HG02623 (cell line): ENCODE measurements at regions not wholly inside any gene's neighbourhood (a gene's known extent, or its start where the extent isn't known, plus 50 kb on each side); places are given as distances from the start of the nearest gene placed in this dataset.

Source experiments
- ATAC-seq: cut with Tn5 transposase; IDR thresholded peaks from one replicate; pipeline ENCODE4 v1.9.1; 2021; ENCODE audit warnings: moderate library complexity; ENCODE audit not compliant: unreplicated experiment

DNA sequence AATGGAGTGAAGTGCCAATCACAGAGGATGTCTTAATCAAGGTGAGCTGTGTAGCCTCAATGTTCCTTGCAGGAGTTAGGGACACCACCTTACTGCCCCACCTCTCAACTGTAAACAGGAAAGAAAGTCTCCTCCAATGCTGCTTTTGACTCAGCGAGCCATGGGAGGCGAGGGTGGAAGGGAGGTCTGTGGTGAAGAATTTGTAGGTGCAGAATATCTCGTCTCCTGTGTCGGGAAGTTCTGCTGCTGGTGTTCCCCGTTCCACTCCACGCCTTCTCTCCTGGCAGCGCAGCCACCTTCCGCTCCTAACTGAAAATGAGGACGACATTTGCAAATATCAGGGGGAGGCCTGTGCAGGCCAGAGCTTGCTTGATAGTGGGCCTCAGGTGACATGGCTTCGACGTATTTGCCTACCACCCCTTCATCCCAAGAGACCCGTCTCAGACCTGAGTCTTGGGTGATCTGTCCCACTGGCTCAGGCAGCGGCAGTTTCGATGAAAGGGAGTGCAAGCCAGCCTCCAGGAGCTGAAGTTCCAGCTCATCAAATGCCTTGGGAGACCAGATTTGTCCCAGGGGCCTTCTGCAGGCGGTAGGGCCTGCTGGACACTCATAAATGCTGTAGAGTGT, 368.3 kb upstream of the C1orf174 start:
- no peak for ATAC-seq

- no peak for ATAC-seq
Measured at GRCh38 chr1:4268889-4269284, 368.8 kb upstream of the C1orf174 start.

DNA sequence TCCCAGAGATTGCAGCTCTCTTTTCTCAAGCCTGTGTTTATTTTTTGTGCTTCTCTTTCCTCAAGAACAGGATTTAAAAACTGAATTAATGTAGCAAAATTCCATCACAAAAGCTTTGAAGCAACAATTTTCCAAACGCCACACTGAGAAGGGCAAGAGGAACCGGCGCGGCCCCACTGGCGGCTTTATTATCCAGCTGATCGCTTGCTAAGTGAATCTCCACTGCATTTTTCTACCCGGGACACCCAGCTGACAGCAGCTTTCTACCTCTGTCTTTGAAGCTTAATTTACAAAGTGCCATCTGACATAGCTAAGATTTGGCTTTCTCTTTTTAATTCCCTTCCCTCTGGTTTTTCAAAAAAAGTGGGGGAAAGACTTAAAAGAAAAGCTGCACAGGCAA, 369.3 kb upstream of the C1orf174 start:
- no peak for ATAC-seq

DNA sequence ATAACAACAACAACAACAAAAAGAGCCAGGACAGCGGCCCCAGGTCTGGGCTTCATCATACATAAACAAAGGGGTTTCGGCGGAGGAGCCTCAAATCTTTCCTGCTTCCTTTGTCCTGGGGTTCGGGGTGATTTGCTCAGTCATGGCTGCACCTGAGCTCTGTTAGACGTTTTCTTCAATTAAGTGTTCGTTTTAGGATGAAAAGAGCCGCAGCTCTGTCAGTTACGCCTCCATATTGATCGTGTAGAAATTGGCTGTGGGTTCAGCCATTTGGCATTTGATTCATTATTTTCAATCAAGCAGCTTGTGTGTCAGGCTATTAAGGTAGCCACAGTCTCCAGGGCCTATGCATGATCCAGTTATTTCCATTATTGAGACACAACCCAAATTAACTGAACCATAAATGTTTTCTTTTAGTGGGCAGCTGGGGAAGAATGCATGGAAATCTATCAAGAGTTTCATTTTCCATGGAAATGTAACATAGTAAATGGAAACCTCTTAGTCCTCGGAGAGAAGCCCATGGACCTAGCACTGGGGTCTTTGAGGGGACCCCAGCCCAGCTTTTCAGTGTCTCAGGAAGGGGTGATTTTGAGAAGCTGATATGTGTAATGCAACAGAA, 370.0 kb upstream of the C1orf174 start:
- ATAC-seq = no peak

DNA sequence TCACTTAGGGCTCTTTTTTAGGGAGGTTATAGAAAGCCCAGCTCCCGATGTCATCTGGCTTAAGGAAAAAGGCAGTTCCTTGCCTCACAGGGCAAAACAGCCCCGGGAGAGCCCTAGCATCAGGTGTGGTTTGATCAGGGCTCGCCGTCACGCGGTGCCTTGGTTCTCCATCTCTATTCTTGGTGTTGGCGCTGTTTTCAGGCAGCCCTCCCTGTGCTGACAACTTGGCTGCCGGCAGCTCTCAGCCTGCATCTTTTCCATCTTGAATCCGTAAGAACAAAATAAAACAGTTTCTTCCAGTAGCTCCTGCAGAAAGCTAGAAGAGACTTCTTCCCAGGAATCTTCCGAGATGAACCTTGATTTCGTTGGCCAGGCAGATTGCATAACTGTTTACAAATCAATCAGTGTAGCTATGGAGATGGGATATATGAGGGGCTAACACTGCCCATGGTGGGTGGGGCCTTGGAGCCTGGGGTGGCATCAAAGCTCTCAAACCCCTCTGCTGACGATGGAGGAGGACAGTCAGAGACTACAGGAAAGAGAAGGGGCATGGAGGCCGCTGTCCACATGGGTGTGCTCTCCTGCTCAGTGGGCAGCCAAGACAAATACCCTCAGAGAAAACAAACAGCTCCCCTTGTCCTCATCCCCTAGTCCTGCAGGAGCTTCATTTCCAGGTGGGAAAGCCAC, 370.7 kb upstream of the C1orf174 start:
- no peak for ATAC-seq

GRCh38 chr1:4271338-4271998, 371.4 kb upstream of the C1orf174 start:
- no peak for ATAC-seq

GRCh38 chr1:4272568-4272967, 372.5 kb upstream of the C1orf174 start:
- ATAC-seq = no peak

GRCh38 chr1:4273243-4273642, 373.2 kb upstream of the C1orf174 start:
- no peak for ATAC-seq

- ATAC-seq = no peak
Measured at GRCh38 chr1:4273747-4274146, 373.7 kb upstream of the C1orf174 start.

- no peak for ATAC-seq
Measured at GRCh38 chr1:4275083-4275482, 375.0 kb upstream of the C1orf174 start.

DNA sequence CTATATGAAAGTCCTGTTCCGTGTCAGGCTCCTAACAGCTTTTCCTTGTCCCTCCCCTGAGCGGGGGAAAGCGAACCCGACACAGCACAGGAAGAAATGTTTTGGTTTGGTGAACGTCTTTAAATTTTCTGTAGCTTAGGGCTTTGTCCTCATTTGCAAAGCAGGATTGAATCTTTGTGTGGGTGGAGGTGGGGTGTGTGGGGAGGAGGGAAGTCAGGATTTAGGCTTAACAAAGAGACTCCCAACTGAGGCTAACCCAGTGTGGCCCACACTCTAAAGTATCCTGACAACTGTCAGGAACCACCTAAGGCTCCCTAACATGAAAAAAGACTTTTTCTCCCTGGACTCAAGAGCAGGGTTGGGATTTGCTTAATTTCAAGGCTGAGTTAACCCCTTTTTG, 376.2 kb upstream of the C1orf174 start:
- no peak for ATAC-seq

DNA sequence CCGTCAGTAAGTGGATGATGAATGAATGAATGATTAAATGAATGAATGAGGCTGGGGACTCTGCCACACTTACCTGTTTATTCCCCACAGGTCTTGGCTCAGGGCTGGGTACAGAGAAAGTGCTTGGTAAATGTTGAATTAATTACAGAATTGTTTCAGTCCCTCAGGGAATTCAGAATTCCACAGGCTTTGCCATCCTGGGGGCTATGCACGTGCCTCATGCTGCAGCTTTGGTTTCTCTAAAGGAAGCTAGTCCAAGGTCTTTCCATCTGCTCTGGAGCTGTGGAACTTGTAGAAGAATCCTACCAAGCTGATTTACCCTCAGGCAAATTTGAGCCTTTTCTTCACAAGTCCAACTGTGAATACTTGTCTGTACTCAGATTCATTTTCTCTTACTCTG, 376.8 kb upstream of the AJAP1 start:
- ATAC-seq = no peak

DNA sequence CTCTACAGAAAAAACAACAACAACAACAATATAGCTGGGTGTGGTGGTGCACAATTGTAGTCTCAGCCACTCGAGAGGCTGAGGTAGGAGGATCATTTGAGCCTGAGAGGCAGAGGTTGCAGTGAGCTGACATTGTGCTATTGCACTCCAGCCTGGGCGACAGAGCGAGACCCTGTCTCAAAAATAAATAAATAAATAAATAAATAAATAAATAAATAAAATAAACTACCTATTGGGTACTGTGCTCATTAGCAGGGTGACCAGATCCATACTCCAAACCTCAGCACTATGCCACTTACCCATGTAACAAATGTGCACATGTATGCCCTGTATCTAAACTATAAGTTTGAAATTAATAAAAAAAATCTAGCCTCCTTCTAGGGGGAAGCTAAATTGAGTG, 369.4 kb upstream of the AJAP1 start:
- ATAC-seq = no peak

GRCh38 chr1:4292861-4293260, 361.5 kb upstream of the AJAP1 start:
- ATAC-seq = no peak

DNA sequence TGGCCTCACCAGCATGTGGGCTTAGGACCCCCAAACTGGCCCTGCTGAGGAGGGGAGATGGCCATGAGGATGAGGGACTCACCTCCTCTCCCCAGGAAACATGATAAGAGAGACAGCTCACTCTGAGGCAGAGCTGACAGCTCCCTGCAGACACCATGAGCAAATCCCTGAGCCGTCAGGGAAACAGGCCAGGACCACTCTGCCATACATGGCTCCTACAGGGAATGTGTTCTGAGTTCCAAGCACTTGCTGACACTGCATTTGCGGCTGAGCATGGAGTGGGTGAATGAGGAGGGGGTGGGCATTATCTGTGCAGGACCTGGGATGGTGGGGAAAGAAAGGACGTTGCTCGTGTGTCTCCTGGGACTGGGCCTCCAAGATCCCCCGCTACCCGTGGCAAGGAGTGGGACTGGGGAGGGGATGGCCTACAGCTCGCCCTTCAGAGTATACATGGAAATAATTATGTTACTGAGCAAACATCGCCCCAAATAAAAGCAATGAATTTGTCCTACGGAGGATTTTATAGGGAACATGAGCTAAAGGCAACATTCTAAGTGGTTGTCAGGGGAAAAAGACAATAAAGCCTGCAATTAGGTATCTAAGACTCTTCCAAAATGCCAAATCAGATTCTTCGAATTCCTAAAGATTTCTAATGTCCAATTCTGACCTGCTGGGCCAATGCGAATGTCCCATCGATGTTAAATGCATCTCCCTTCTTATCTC, 355.9 kb upstream of the AJAP1 start:
- no peak for ATAC-seq

DNA sequence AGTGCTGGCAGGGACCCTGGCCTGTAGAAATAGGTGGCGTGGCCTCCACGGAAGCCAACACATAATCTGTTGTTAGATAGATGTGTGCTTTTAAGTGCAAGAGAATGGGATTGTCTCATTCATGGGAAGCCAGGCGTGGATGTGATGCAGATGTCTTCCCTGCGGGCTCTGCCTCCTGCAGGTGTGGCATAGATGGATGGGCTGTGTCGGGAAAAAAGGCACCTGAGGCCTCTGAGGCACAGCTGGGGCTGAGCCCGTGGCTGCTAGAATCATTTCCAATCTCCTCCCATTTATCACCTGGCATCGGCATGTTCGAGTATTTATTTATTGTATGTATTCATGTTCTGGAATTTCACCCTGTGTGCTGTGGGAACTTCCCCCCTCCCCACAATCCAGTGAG, 353.4 kb upstream of the AJAP1 start:
- no peak for ATAC-seq

- ATAC-seq = no peak
Measured at GRCh38 chr1:4303303-4303702, 351.1 kb upstream of the AJAP1 start.

DNA sequence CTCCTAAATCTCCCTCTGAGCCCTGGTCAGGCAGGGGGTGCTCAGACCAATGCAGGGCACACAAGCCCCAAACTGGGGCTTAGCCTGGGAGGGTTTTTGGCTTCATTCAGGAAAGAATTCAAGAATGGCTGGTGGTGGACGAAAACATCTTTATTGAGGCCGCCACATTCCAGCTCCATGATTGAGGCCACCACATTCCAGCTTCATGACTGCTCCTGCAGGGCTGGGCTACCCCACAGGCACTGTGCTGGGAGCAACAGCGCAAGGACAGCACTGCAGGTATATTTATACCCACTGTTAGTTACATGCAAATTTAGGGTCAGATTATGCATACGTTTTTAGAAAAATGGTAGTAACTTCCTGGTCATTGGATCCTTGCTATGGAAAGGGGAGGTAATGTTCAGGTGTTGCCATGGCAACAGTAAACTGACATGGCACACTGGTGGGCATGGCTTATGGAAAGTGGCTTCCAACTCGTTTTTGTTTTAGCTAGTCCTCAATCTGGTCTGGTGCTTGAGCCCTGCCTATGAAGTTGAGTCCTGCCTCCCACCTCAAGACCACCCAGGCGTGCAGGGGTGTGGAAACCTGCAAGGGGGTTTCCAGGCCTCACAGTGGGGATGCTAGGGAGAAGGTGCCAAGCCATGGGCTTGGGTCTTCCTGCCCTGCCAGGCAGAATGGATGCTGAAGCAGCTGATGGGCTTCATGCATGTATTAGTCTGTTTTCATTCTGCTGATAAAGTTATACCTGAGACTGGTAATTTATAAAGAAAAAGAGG, 348.7 kb upstream of the AJAP1 start:
- no peak for ATAC-seq

DNA sequence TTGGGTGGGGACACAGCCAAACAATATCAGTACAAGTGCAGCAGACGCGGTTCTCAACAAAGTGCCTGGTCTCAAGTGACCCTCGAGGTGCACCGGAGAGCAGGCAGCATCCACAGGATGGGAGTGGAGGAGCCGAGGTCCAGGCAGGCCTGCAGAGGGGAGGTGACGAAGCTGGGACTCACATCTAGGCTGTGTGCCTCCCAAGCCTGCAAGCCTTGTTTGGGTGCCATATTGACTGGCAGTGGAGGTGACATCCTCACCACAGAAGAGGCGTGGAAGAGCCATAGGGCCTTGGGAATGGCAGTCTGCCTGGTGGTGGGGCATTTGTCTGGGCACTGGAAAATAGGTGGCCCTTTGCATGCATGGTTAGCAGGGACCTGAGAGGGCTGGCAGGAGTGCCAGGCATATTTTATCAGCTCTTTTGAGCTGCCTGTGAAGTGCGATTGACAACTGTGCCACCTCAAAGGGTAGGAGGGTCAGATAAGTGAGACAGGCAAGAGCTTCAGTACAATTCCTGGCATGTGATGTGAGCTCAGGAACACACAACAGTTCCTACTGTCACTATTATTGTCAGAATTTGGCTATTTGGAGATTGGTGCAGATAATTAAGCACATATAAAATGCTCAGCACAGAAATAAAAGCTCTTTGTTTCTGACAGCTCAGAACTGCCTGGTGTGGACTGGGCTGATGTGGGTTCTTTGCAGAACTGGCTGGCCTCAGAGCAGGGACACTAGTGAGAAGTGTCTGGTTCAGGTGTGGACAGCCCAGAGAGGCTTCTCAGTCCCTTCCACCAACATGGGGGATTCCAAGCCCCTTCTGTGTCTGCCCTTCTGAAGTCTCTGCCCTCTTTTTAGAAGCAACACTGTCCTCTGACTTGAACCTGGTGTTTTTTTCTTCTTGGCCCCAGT, 347.6 kb upstream of the AJAP1 start:
- ATAC-seq = no peak

GRCh38 chr1:4307468-4307845, 347.0 kb upstream of the AJAP1 start:
- ATAC-seq = no peak
